LNCaP clone FGC (cell line): ENCODE measurements at regions not wholly inside any gene's neighbourhood (a gene's known extent, or its start where the extent isn't known, plus 50 kb on each side); places are given as distances from the start of the nearest gene placed in this dataset.

Experiments
- DNase-seq: peaks from one replicate; pipeline ENCODE4 v3.0.0-alpha.2; 2011; ENCODE audit warnings: low read depth
- H3K4me3 ChIP-seq: 2 replicates; pipeline ENCODE4 v1.5.1; 2011; ENCODE audit warnings: mild to moderate bottlenecking, low read depth, low read length, control low read depth
- TF ChIP-seq, protein P1 (sequence below): IDR thresholded peaks from 2 replicates; pipeline ENCODE4 v1.5.1; 2012; ENCODE audit warnings: mild to moderate bottlenecking; ENCODE audit not compliant: control insufficient read depth, insufficient read depth; ENCODE audit errors: extremely low read depth

DNA sequence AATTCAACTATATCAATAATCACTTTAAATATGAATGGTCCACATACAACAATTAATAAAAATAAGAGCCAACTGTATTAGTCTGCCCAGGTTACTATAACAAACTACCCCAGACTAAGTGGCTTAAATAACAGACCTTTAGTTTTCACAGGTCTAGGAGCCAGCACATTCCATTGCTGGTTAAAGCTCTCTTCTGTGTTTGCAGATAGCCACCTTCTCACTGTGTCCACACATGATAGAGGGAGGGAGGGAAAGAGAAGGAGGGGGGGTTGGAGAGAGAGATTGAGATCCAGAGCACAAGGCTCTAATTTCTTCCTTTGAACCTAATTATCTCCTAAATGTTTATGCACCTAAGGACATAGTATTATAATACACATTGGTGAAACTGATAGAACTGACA, 267.8 kb upstream of the NXPH2 start:
- DNase-seq, result no peak
- no peak overlapping the region for H3K4me3 ChIP-seq
- TF ChIP-seq, protein P1, sequence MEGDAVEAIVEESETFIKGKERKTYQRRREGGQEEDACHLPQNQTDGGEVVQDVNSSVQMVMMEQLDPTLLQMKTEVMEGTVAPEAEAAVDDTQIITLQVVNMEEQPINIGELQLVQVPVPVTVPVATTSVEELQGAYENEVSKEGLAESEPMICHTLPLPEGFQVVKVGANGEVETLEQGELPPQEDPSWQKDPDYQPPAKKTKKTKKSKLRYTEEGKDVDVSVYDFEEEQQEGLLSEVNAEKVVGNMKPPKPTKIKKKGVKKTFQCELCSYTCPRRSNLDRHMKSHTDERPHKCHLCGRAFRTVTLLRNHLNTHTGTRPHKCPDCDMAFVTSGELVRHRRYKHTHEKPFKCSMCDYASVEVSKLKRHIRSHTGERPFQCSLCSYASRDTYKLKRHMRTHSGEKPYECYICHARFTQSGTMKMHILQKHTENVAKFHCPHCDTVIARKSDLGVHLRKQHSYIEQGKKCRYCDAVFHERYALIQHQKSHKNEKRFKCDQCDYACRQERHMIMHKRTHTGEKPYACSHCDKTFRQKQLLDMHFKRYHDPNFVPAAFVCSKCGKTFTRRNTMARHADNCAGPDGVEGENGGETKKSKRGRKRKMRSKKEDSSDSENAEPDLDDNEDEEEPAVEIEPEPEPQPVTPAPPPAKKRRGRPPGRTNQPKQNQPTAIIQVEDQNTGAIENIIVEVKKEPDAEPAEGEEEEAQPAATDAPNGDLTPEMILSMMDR, result no peak

DNA sequence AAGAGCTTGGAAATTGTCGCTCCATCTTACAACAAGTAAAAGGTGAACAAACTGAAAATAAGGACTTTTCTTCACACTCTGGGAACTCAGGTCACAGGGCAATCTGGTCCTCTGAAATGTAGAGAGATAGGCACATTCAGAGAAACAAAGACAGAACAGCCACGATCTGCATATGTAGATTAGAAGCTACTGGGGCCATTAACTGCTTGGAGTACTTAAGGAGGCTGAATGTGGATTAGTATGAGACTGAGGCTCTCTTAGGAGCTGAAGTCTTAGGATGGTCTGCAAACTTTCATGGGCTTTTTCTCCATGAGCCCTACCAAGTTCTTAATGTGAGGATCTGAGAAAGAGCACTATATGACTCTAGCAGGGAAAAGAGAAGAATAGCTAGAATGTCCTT, 265.3 kb upstream of the NXPH2 start:
- TF ChIP-seq, protein P1, result no peak
- no peak for DNase-seq
- H3K4me3 ChIP-seq, result no peak overlapping the region

DNA sequence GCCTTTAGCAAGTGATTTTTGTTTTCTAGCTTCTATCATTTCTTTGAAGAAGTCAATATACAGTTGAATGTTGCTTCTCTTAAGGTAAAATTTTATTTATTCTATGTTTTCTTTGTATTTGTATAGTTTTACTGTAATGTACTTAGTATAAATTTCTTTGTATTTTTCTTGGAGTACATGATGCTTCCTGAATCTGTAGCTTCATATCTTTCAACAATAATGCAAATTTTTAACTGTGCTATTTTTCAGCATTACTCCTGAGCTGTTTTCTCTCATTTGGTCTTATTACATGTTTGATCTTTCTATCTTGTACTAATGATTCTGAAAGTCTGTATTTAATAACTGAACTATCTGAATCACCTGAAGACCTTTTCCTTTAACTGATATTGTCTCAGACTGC, 253.9 kb upstream of the NXPH2 start:
- H3K4me3 ChIP-seq, result no peak overlapping the region
- TF ChIP-seq, protein P1, result no peak
- DNase-seq, result no peak

DNA sequence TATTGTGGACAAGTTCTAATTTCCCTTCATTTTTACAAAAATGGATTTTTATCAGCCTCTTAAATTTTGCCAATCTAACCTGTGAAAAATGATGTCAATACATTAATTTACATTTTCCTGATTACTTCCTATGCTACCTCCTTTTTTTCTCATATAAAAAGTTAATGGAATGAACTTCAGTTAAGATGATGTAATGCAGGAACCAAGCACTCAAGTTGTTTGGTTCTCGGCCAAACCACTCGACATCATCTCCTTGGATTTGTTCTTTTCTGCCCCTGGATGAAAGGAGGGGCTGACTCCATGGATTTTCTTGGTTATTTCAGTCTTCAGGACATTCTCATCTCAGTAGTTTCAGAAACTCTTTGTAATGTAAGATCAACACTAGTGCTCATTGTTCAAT, 253.1 kb upstream of the NXPH2 start:
- TF ChIP-seq, protein P1, result no peak
- no peak overlapping the region for H3K4me3 ChIP-seq
- no peak for DNase-seq

DNA sequence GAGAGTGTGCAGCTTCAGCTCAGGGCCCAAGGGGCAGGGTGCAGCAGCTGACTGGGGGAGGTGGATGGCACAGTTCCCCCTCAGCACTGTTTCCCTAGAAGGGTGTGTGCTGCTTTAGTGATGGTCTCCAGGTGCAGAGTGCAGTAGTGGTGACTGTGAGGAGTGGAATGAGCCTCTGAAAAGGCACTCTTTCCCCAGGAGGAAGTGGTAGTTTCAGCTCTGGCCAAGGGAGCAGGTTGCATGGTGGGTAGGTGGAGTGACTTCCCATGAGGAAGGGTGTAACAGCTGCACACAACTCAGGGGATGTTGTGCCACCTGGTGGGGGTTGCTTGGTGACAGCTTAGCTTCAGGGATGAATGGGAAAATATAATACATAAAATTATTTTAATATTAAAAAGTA, 251.5 kb upstream of the NXPH2 start:
- TF ChIP-seq, protein P1, result peak; percentile 31
- DNase-seq, result peak; percentile 8
- H3K4me3 ChIP-seq, result no peak overlapping the region

DNA sequence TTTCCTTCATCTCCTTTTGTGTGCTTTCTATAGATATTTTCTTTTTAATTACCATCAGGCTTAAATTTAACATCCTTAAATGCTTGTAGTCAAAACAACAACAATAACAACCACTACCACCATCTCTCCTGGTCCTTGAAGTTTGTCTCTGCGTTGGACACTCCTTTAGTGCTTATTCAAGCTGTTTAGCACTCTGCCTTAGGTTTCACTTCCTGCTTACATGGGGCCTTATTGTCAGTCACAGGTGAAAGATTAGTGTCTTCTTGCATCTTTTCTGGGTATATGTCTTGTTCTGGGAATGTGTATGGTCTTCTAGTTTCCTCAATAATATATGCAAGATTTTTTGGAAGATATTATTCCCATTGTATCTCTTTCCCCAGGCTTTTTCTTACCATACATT, 240.1 kb upstream of the NXPH2 start:
- TF ChIP-seq, protein P1, result no peak
- DNase-seq, result no peak
- H3K4me3 ChIP-seq, result no peak overlapping the region

DNA sequence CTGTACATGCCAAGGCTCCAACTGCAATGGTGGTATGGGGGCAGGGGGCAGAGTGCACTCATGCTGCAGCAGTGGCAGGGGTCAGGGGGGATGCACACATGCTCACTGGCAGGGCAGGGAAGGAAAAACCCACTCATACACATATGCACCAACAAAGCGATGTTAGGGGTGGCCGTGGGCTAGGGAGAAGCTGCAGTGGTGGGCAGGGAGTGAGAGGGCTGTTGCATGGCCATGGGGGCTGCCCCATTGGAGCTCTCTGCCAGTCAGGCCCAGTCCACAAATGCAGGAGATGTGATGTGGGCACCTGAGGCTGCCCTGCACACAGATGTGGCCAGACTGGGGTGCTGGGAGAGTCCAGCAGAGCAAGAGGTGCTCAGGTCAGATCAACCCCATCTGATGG, 238.1 kb upstream of the NXPH2 start:
- TF ChIP-seq, protein P1, result no peak

More for the DNA sequence above, 238.1 kb upstream of the NXPH2 start:
- no peak for DNase-seq
- no peak overlapping the region for H3K4me3 ChIP-seq
